ENCODE measurements at regions not wholly inside any gene's neighbourhood (a gene's known extent, or its start where the extent isn't known, plus 50 kb on each side); places are given as distances from the start of the nearest gene placed in this dataset.

DNA sequence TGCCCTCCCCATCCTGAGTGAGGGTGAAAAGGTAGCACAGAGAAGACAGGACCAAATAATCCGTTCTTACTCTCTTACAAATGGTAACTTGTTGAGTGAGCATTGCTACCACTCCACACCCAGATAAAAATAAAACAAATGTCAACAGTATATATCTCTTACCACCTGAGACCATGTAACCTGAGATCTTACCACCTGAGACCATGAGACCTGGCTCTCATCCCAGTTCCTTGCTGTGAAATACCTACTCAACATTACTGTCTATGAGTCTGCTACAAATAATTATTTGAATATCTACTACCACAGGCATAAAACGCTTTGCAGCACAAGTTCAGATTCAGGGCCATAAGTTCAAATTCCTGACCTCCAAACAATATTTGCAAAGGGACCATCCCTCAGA is 234.7 kb downstream of the C1D start:
- TF ChIP-seq POLR2AphosphoS5 (IDR thresholded peaks at IDR 0.05; ENCODE audit: borderline replicate concordance, low read depth, low read length) = no peak
- no peak for TF ChIP-seq EZH2 (IDR thresholded peaks at IDR 0.05)

All from SK-N-MC (cell line).